ENCODE measurements at regions not wholly inside any gene's neighbourhood (a gene's known extent, or its start where the extent isn't known, plus 50 kb on each side); places are given as distances from the start of the nearest gene placed in this dataset.

- no peak for DNase-seq
Observed at GRCh38 chr6:21469213-21469612, 124.3 kb upstream of the SOX4 start.

- DNase-seq: no peak
Observed at GRCh38 chr6:21476112-21476511, 117.4 kb upstream of the SOX4 start.

- DNase-seq: no peak
Observed at GRCh38 chr6:21478411-21478810, 115.1 kb upstream of the SOX4 start.

- no peak for DNase-seq
Observed at GRCh38 chr6:21478883-21479539, 114.5 kb upstream of the SOX4 start.

- DNase-seq: no peak
Observed at GRCh38 chr6:21486115-21486514, 107.4 kb upstream of the SOX4 start.

GRCh38 chr6:21489826-21490225 lies 103.7 kb upstream of the SOX4 start:
- DNase-seq: no peak

- no peak for DNase-seq
Observed at GRCh38 chr6:21491955-21492354, 101.6 kb upstream of the SOX4 start.

GRCh38 chr6:21494505-21494904 lies 99.0 kb upstream of the SOX4 start:
- no peak for DNase-seq

- DNase-seq: peak; percentile 34
Observed at GRCh38 chr6:21496196-21496595, 97.4 kb upstream of the SOX4 start.

- DNase-seq: peak; percentile 61
Observed at GRCh38 chr6:21496706-21497105, 96.8 kb upstream of the SOX4 start.

GRCh38 chr6:21500314-21501020 lies 93.1 kb upstream of the SOX4 start:
- no peak for DNase-seq

GRCh38 chr6:21501021-21501354 lies 92.6 kb upstream of the SOX4 start:
- no peak for DNase-seq

GRCh38 chr6:21501815-21502214 lies 91.7 kb upstream of the SOX4 start:
- DNase-seq: no peak

GRCh38 chr6:21502682-21503081 lies 90.9 kb upstream of the SOX4 start:
- no peak for DNase-seq

- DNase-seq: no peak
Observed at GRCh38 chr6:21504790-21505189, 88.8 kb upstream of the SOX4 start.

- DNase-seq: no peak
Observed at GRCh38 chr6:21505574-21505990, 88.0 kb upstream of the SOX4 start.

GRCh38 chr6:21506126-21506525 lies 87.4 kb upstream of the SOX4 start:
- DNase-seq: no peak

- no peak for DNase-seq
Observed at GRCh38 chr6:21507811-21508210, 85.7 kb upstream of the SOX4 start.

- DNase-seq: no peak
Observed at GRCh38 chr6:21508753-21509152, 84.8 kb upstream of the SOX4 start.

- no peak for DNase-seq
Observed at GRCh38 chr6:21511891-21512550, 81.5 kb upstream of the SOX4 start.

GRCh38 chr6:21514288-21514687 lies 79.3 kb upstream of the SOX4 start:
- no peak for DNase-seq

GRCh38 chr6:21518317-21518716 lies 75.2 kb upstream of the SOX4 start:
- DNase-seq: no peak

- no peak for DNase-seq
Observed at GRCh38 chr6:21519642-21520041, 73.9 kb upstream of the SOX4 start.

GRCh38 chr6:21521276-21521675 lies 72.3 kb upstream of the SOX4 start:
- DNase-seq: no peak

Measured in skin of body (tissue), 1 donor.